ENCODE measurements at regions not wholly inside any gene's neighbourhood (a gene's known extent, or its start where the extent isn't known, plus 50 kb on each side); places are given as distances from the start of the nearest gene placed in this dataset.
"Not testable (repeated sequence)": the region's sequence is repeated elsewhere in the genome, so short reads cannot be mapped to it uniquely, and the experiment has no call there.

DNA sequence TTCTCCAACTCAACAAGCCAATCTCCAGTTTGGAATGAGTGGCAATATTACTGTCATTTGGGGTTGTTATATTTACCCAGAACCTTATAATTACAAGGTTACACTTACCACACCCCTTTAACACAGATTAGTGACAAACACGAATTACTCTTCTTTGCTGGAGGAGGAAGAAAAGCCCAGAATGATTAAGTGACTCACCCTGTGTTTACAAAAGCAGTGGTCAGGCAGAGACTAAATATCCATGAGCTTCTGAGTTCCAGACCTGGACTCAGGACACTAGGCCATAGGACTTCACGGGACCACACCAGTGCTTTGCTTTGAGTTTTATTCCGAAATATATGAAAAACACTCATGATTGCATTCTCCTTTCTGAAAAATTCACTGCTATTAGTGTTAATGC, 370.8 kb downstream of the TLE1 start:
- in situ Hi-C loops (cut with HindIII; ENCODE audit: low pct_ligation_motif_present, low pct_unique_long_range_greater_than_20kb, low sequenced_read_pairs) = no loop called here
- peak; percentile 33 for DNase-seq

DNA sequence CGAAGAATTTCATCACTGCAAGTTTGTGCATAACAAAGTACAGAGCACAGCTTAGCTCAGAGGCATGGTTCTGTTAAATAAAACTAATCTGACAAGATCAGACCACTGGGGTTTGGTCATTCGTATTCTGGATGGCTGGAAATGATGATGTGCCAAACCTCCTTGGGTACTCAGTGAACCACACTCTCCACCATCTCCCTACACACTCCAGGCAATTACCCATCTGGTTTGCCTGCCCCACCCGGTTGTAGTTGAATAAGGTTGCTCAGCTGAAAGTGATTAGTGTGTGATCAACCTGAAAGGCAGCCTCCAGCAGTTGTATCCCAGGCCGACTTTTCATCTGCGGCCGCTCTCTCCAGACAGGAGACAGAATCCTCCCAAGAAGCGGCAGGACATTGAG, 371.4 kb downstream of the TLE1 start:
- in situ Hi-C loops (cut with HindIII; ENCODE audit: low pct_ligation_motif_present, low pct_unique_long_range_greater_than_20kb, low sequenced_read_pairs) = no loop called here
- DNase-seq = no peak

DNA sequence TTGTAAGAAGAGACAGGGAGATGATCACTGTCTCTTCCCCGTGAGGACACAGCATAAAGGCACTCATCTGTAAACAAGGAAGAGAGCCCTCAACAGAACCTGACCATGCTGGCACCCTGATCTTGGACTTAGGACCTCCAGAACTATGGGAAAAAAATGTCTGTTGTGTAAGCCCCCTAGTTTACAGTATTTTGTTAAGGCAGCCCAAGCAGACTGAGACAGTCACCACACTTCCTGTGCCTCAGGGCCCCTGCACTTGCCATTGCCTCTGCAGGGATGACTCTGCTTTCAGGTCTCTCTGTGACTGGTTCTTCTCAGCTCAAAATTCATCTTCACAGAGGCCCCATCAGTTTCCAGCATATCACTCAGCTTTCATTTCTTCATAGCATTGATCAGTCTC, 372.1 kb downstream of the TLE1 start:
- DNase-seq = no peak
- in situ Hi-C loops (cut with HindIII; ENCODE audit: low pct_ligation_motif_present, low pct_unique_long_range_greater_than_20kb, low sequenced_read_pairs) = no loop called here

DNA sequence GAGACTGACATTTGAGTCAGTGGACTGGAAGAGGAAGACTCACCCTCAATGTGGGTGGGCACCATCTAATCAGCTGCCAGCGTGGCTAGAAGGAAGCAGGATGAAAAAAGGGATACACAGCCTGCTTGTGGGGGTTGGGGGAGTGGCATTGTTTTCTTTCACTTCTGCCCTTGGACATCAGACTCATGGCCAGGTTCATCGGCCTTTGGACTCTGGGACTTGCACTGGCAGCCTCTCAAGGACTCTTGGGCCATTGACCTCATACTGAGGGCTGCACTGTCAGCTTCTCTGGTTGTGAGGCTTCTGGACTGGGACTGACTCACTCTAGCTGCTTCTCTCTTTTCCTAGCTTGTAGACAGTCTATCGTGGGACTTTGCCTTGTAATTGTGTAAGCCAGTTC, 374.9 kb downstream of the TLE1 start:
- DNase-seq = no peak
- in situ Hi-C loops (cut with HindIII; ENCODE audit: low pct_ligation_motif_present, low pct_unique_long_range_greater_than_20kb, low sequenced_read_pairs) = no loop called here

DNA sequence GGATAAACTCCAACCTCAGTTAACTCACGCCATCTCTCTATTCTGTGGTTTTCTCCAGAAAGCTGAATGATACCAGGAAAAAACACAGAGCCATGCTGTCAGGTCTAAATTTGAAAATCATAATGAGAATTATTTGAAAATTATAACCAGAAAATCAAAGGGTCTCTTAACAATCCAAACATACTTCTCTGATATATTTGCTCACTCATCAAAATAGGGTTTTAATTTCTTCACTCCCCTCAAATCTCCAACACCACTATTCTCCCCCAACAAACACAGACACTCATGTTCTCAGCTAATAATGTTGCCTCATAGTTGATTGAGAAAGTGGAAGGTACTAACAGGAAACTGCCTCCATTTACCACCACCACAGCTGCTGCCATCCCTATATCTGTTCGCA, 375.5 kb downstream of the TLE1 start:
- no peak for DNase-seq
- in situ Hi-C loops (cut with HindIII; ENCODE audit: low pct_ligation_motif_present, low pct_unique_long_range_greater_than_20kb, low sequenced_read_pairs) = no loop called here

DNA sequence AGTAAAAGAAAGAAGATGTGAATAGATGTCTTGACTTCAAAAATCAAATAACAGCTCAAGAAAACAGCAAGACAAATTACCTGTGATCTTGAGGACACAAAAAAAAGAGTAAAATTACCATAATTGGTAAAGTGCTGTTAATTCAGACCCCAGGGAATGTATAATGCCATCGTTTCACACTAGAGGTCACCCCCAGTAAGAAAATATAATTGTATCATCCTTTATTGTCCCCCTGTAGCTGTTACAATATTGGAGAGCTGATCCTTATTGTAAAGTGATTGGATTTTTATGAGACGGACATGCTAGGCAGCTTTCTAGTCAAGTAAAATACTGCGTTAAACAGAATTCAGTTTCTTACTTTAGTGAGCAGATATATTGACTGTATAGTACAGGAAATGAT, 377.0 kb downstream of the TLE1 start:
- DNase-seq = peak; percentile 4
- in situ Hi-C loops (cut with HindIII; ENCODE audit: low pct_ligation_motif_present, low pct_unique_long_range_greater_than_20kb, low sequenced_read_pairs) = no loop called here

DNA sequence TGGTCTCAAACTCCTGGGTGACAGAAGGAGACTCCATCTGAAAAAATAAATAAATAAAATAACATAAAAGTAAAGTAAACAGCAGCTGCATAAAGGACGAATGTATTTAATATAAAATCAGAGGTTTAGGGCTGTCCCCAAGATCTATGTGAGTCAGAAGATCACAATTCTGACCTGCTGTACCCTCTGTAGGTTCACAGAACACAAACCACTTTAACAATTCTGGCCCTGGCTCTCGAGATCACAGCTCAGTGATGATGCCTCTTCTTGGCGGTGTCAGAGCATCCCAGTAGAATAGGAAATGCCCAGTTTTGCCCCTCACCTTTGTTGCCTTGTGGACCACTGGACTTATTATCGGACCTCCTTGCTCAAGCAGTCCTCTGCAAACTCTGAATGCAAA, 380.9 kb downstream of the TLE1 start:
- no peak for DNase-seq
- in situ Hi-C loops (cut with HindIII; ENCODE audit: low pct_ligation_motif_present, low pct_unique_long_range_greater_than_20kb, low sequenced_read_pairs) = no loop called here

DNA sequence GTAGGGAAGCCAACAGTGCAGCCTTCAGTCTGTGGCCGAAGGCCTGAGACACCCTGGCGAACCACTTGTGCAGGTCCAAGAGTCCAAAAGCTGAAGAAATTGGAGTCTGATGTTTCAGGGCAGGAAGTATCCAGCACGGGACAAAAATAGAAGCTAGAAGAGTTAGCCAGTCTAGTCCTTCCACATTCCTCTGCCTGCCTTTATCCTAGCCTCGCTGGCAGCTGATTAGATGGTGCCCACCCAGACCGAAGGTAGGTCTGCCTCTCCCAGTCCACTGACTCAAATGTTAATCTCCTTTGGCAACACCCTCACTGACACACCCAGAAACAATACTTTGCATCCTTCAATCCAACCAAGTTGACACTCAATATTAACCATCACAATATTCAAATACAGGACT, 381.6 kb downstream of the TLE1 start:
- in situ Hi-C loops (cut with HindIII; ENCODE audit: low pct_ligation_motif_present, low pct_unique_long_range_greater_than_20kb, low sequenced_read_pairs); DNase-seq: not testable (repeated sequence)

DNA sequence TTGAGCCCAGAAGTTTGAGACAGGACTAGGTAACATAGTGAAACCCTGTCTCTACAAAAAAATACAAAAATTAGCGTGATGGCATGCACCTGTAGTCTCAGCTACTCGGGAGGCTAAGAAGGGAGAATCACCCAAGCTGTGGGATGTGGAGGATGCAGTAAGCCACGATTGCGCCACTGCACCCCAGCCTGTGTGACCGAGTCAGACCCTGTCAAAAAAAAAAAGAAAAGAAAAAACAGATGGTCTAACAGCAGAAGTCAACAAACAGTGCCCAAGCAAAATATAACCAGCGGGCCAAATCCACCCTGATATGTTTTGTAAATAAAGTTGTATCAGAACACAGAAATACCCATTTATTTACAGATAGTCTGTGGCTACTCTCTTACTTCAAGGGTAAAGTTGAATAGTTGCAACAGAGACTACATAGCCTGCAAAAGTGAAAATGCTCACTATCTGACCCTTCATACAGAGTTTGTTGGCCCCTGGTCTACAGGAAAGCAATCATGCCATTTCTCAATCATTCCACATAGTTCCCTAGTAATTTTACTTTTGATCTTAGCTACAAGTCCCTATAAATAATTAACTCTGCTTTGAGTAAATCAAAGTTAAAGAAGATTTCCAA, 383.7 kb downstream of the TLE1 start:
- no peak for DNase-seq
- in situ Hi-C loops (cut with HindIII; ENCODE audit: low pct_ligation_motif_present, low pct_unique_long_range_greater_than_20kb, low sequenced_read_pairs) = no loop called here

DNA sequence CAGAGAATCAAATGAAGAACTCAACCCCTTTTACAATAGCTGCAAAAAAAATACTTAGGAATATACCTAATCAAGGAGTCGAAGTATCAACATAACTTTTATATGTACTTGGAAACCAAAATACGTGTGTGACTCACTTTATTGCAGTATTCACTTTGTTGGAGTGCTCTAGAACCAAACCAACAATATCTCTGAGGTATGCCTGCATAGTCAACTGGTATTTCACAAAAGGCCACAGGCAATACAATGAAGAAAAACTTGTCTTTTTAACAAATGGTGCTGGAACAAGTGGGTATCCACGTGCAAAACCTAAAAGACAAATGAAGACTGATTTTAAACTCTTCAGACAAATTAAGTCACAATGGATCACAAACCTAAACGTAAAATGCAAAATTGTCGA, 385.7 kb downstream of the TLE1 start:
- no peak for DNase-seq
- in situ Hi-C loops (cut with HindIII; ENCODE audit: low pct_ligation_motif_present, low pct_unique_long_range_greater_than_20kb, low sequenced_read_pairs) = no loop called here

DNA sequence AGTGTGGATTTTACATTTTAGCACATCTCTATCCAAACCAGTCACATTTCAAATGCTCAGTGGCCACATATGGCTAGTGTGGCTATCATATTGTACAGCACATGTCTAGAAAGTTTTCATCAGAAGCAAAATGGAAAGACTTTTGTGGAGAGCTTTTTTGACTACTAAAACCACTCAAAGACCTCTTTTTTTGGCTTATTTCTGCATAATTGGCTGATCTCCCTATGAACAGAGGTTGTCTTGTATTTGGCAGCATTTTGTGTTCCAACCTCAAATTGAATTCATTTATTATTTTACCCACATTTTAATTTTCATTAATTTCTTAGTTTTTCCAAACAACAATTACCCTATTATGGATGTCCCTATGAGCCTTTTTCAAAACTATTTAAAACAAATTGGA, 395.7 kb downstream of the TLE1 start:
- in situ Hi-C loops (cut with HindIII; ENCODE audit: low pct_ligation_motif_present, low pct_unique_long_range_greater_than_20kb, low sequenced_read_pairs) = no loop called here
- no peak for DNase-seq

DNA sequence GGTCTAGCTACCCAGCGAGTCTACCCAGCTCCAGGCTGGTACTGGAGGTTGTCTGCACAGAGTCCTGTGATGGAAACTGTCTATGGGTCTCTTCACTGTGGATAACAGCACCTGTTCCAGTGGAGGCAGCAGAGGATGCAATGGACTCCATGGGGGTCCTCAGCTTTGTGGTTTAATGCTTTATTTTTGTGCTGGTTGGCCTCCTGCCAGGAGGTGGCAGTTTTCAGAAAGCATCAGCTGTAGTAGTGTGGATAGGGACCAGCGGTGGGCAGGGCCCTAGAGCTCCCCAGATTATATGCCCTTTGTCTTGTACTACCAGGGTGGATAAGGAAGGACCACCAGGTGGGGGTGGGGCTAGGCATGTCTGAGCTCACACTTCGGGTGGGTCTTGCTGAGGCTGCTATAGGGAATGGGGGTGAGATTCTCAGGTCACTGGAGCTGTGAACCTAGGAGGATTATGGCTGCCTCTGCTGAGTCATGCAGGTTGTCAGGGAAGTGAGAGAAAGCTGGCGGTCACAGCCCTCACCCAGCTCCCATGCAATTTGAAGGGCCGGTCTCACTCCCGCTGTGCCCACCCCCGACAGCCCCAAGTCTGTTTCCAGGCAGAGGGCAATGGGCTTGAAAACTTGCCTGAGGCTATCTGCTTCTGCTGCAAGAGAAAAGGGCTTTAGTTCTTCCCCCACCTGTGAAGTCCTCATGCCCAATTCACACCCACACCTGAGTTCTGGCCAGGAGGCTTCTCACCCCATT, 397.1 kb downstream of the TLE1 start:
- in situ Hi-C loops (cut with HindIII; ENCODE audit: low pct_ligation_motif_present, low pct_unique_long_range_greater_than_20kb, low sequenced_read_pairs) = no loop called here
- no peak for DNase-seq

DNA sequence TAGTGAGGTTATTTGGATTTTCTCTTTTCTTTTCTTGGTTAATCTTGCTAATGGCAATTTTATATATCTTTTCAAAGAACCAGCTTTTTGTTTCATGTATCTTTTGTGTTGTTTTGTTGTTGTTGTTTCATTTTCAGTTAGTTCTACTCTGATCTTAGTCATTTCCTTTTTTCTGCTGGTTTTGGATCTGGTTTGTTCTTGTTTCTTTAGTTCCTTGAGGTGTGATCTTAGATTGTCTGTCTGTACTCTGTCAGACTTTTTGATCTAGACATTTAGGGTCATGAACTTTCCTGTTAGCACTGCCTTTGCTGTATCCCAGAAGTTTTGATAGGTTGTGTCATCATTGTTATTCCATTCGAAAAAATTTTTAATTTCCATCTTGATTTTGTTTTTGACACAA, 399.7 kb downstream of the TLE1 start:
- DNase-seq = no peak
- in situ Hi-C loops (cut with HindIII; ENCODE audit: low pct_ligation_motif_present, low pct_unique_long_range_greater_than_20kb, low sequenced_read_pairs) = no loop called here

DNA sequence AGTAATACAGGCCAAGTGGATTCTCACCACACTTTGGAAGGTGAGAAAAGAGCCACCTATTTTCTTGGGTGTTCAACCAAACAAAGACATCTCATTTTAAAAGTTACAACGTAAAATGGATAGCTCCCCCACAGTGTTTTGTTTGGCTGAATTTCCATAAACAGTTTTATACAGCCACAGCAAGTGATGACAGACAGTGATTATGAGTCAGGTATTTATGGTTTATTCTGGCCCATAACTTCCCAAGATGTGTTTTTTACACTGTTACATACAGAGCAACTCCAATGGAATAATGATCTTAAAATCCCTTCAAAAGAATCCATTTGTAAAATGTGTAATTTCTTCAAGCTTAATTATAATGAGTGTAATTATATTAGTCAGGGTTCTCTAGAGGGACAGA, 421.3 kb downstream of the TLE1 start:
- in situ Hi-C loops (cut with HindIII; ENCODE audit: low pct_ligation_motif_present, low pct_unique_long_range_greater_than_20kb, low sequenced_read_pairs) = no loop called here
- no peak for DNase-seq

DNA sequence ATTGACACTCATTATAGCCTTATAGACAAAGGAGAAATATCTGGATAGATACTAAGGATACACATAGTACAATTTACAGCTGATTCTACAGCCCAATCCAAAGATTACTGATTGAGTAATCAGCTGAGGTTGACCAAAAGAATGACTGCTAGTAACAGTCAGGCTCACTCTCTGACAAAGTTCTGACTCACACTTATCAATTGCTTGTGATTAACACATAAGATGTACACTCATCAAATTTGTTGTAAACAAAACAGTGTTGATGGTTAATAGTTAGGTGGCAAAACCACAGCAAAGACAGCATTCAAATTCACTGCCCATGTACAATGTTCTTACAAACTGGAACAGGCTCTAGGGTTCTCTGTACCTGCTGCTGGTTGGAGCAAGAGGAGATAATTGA, 422.7 kb downstream of the TLE1 start:
- in situ Hi-C loops (cut with HindIII; ENCODE audit: low pct_ligation_motif_present, low pct_unique_long_range_greater_than_20kb, low sequenced_read_pairs) = no loop called here
- no peak for DNase-seq

DNA sequence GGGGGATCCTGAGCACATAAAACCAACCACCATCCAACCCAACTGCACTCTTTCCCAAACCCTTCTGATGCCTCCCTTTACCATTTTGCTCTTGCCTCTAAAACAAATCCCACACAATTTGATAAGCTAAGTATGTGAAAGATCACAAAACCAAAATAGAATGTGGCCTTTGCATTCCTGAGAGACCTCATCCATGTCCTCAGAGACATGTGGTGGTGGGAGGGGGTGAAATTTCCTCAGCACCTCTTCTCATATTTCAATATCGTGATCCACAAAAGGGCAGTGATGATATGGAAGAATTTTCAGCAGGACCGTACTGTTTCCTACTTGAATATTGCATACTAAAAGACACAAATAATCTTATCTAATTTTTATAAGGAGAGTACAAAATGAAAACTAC, 423.3 kb downstream of the TLE1 start:
- in situ Hi-C loops (cut with HindIII; ENCODE audit: low pct_ligation_motif_present, low pct_unique_long_range_greater_than_20kb, low sequenced_read_pairs) = no loop called here
- DNase-seq = no peak

DNA sequence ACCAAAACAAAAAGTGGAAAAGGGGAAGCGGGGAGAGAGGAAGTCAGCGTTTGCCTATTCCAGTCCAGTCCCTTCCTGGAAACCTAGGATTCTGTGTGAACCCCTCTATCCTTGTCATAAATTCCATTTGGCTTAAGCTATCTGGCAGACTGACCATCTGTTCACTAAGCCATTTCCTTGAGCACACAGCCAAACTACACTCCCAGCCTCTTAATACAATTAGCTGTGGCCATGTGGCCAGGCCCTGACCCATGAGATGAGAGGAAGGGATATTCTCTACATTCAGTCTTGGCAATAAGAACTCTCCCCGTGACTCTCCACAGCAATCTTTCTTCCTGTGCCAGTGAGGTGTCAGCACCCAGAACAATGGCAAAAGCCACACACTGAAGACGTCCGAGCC, 424.8 kb downstream of the TLE1 start:
- in situ Hi-C loops (cut with HindIII; ENCODE audit: low pct_ligation_motif_present, low pct_unique_long_range_greater_than_20kb, low sequenced_read_pairs) = no loop called here
- no peak for DNase-seq

DNA sequence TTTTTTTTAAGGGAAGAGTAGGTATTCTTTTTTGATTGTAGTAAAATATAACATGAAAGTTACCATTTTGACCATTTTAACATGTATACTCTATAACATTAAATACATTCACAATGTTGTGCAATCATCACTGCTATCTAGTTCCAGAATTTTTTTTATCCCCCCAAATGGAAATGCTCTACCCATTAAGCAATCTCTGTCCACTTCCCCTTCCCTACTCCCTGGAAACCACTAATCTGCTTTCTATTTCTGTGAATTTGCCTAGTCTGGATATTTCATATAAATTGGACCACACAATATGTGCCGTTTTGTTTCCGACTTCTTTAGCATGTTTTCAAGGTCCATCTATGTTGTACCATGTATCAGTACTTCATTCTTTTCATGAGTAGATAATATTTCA, 429.5 kb downstream of the TLE1 start:
- no peak for DNase-seq
- in situ Hi-C loops (cut with HindIII; ENCODE audit: low pct_ligation_motif_present, low pct_unique_long_range_greater_than_20kb, low sequenced_read_pairs) = no loop called here

DNA sequence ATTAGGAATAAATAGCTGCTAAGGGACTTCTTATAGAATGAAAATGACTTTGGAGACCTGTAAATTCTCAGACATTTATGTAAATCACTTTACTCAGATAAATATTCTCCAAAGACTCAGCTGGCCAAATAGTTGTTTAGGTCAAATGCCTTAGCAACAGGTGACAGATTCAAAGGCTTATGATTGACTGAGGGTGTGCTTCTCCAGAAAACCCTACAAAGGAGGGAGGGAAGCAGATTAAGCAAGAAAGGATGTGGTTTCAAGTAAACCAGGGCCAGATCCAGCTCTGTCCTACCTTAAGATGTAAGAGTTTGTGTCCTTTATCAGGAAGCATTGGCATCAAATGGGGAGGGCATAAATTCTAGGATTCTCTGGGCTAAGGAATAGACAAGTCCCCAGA, 433.0 kb downstream of the TLE1 start:
- DNase-seq = no peak
- in situ Hi-C loops (cut with HindIII; ENCODE audit: low pct_ligation_motif_present, low pct_unique_long_range_greater_than_20kb, low sequenced_read_pairs) = no loop called here

DNA sequence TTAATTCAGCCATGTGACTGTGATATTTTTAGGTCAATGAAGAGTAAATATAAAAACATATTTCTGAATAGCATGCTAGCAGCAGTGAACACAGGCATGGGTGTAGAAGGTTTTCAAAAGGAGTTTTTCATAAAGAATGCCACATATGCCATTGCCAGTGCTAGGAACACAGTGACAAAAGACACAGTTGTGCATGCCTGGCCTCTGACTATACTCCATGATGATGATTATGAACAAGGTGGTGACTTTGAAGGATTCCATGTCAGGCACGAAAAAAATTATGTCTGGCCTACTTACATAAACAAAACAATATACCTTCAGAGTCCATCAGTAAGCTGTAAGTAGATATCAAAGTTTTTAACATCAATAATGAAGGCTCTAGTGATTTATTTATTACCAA, 438.7 kb downstream of the TLE1 start:
- no peak for DNase-seq
- in situ Hi-C loops (cut with HindIII; ENCODE audit: low pct_ligation_motif_present, low pct_unique_long_range_greater_than_20kb, low sequenced_read_pairs) = no loop called here

DNA sequence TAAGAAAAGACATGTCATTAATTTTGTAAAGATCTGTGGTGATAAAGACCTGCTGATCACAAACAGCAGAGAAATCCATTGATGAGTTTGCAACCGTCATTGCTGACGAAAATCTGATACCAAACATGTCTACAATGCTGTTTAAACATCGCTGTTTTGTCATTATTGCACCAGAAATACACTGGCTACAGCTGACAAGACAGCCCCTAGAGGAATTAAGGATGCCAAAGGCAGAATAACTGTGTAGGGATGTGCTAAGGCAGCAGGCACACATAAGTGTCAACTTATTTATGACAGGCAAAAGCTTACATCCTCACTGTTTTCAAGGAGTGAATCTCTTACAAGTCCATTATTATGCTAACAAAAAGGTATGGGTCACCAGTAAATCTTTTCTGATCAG, 439.3 kb downstream of the TLE1 start:
- no peak for DNase-seq
- in situ Hi-C loops (cut with HindIII; ENCODE audit: low pct_ligation_motif_present, low pct_unique_long_range_greater_than_20kb, low sequenced_read_pairs) = no loop called here
